HG03520 (cell line): ENCODE measurements at regions not wholly inside any gene's neighbourhood (a gene's known extent, or its start where the extent isn't known, plus 50 kb on each side); places are given as distances from the start of the nearest gene placed in this dataset.
A peak's percentile ranks its signal among the peaks of the same experiment; 100 is the strongest.
"Not testable (repeated sequence)": the region's sequence is repeated elsewhere in the genome, so short reads cannot be mapped to it uniquely, and the experiment has no call there.

Source experiments
- ATAC-seq: cut with Tn5 transposase; IDR thresholded peaks from one replicate; pipeline ENCODE4 v1.9.1; 2021; ENCODE audit warnings: mild to moderate bottlenecking, moderate library complexity; ENCODE audit not compliant: unreplicated experiment

GRCh38 chr14:30256627-30257026 is 302.3 kb upstream of the G2E3 start:
- no peak for ATAC-seq

GRCh38 chr14:30257946-30258661 is 300.9 kb upstream of the G2E3 start:
- no peak for ATAC-seq

GRCh38 chr14:30260833-30261607 is 297.9 kb upstream of the G2E3 start:
- ATAC-seq: no peak

GRCh38 chr14:30264161-30264560 is 294.8 kb upstream of the G2E3 start:
- no peak for ATAC-seq

- no peak for ATAC-seq
Measured at GRCh38 chr14:30266290-30266689, 292.7 kb upstream of the G2E3 start.

- ATAC-seq: no peak
Measured at GRCh38 chr14:30267141-30267540, 291.8 kb upstream of the G2E3 start.

- ATAC-seq: peak; percentile 99
Measured at GRCh38 chr14:30270200-30271161, 288.5 kb upstream of the G2E3 start.

- ATAC-seq: no peak
Measured at GRCh38 chr14:30271811-30272323, 287.1 kb upstream of the G2E3 start.

GRCh38 chr14:30272848-30273832 is 285.8 kb upstream of the G2E3 start:
- no peak for ATAC-seq

- ATAC-seq: no peak
Measured at GRCh38 chr14:30275604-30276003, 283.4 kb upstream of the G2E3 start.

- ATAC-seq: no peak
Measured at GRCh38 chr14:30277268-30277667, 281.7 kb upstream of the G2E3 start.

- ATAC-seq: not testable (repeated sequence)
Measured at GRCh38 chr14:30278856-30279255, 280.1 kb upstream of the G2E3 start.

- ATAC-seq: no peak
Measured at GRCh38 chr14:30283822-30284446, 275.0 kb upstream of the G2E3 start.

GRCh38 chr14:30284808-30285207 is 274.1 kb upstream of the G2E3 start:
- no peak for ATAC-seq

GRCh38 chr14:30287579-30288445 is 271.1 kb upstream of the G2E3 start:
- ATAC-seq: no peak

GRCh38 chr14:30290001-30290400 is 269.0 kb upstream of the G2E3 start:
- ATAC-seq: no peak

GRCh38 chr14:30291216-30291615 is 267.7 kb upstream of the G2E3 start:
- no peak for ATAC-seq

- ATAC-seq: no peak
Measured at GRCh38 chr14:30292541-30292940, 266.4 kb upstream of the G2E3 start.
